KBM-7 (cell line): ENCODE measurements at regions not wholly inside any gene's neighbourhood (a gene's known extent, or its start where the extent isn't known, plus 50 kb on each side); places are given as distances from the start of the nearest gene placed in this dataset.
"Not testable (repeated sequence)": the region's sequence is repeated elsewhere in the genome, so short reads cannot be mapped to it uniquely, and the experiment has no call there.

Experiments
- DNase-seq: peaks from one replicate; pipeline ENCODE4 v3.0.0-alpha.2; 2015
- in situ Hi-C: fragments of 300-500 bp; cut with MboI; formaldehyde crosslinking; loops from 2 replicates; pipeline ENCODE4 v1.14.3; 2020; ENCODE audit warnings: low sequenced_read_pairs, low pct_unique_long_range_greater_than_20kb, mixed read lengths

DNA sequence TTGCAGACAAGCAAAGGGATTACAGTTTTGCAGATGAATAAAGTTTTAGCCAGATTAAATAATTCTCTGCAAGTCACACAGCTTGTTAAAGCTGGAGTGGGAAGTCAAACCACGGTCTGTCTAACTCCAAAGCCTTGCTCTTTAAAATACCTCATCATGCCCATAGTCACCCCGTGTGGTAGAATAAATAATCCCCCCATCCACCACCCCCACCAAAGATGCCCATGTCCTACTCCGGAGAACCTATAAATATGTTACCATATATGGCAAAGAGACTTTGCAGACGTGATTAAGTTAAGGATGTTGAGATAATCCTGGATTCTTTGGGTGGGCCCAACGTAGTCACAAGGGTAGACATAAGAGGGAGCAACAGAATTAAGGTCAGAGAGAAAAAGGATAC, 118.7 kb downstream of the BEND2 start:
- DNase-seq = no peak
- in situ Hi-C loops = no loop called here

DNA sequence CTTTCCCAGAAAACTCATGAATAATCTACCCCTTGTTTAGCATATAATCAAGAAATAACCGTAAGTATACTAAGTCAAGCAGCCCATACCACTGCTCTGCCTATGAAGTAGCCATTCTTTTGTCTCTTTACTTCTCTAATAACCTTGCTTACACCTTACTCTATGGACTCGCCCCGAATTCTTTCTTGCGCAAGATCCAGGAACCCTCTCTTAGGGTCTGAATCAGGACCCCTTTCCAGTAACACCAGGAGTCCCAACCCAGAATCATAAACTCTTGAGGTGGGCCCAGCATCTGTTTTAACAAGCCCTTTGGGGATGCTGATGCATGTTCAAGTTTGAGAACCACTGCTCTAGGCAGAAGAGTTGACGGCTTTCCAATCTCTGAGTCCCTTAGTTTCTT, 119.6 kb downstream of the BEND2 start:
- in situ Hi-C loops = no loop called here
- no peak for DNase-seq

DNA sequence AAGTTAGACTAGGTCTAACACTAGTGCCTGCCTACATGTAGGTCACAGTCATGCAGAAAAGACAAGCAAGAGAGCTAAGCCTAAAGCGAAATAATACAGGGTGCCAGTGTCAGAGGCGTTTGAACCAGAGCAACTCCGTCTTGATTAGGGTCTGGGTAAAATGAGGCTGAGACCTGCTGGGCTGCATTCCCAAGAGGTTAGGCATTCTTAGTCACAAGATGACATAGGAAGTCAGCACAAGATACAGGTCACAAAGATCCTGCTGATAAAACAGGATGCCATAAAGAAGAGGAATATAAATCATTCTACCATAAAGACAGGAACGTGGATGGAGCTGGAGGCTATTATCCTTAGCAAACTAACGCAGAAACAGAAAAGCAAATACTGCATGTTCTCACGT, 120.9 kb downstream of the BEND2 start:
- in situ Hi-C loops = no loop called here
- no peak for DNase-seq

DNA sequence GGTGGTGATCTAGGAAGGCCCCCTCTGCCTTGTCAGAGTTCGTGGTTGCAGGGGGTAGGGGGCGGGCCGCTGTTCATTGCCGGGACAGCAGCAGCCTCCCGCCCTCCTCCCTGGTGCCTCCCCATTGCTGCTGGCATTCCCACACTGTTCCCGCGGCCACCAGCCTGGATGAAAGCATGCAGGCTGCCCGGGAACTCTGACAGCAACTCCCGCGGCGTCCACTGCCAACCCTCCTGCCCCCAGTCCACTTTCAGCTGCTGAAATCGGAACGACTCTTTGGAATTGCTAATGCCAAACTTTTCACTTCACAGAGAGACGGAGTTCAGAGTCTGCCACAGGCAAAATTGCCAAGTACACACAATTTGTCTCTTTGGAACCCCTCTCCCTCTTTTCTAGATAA, 121.9 kb downstream of the BEND2 start:
- in situ Hi-C loops = no loop called here

DNA sequence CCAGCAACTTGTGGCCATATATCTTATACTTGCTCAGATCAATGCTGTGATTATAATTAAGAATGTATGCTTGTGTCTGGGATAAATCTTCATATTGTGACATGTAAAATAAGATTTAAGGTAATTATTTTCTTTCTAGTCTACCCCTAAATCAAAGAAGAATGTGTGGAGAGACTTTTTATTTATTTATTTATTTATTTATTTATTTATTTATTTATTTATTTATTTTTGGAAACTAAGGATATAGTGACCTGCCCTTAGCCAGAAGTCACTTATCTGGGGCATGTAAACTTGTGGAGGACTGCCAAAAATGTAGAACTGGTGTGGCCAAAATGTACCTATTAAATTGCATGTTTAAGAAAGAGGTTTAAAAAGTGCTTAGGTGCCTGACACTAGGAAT, 144.3 kb downstream of the BEND2 start:
- DNase-seq = no peak
- in situ Hi-C loops = no loop called here

More for the DNA sequence above, 121.9 kb downstream of the BEND2 start:
- DNase-seq = no peak

DNA sequence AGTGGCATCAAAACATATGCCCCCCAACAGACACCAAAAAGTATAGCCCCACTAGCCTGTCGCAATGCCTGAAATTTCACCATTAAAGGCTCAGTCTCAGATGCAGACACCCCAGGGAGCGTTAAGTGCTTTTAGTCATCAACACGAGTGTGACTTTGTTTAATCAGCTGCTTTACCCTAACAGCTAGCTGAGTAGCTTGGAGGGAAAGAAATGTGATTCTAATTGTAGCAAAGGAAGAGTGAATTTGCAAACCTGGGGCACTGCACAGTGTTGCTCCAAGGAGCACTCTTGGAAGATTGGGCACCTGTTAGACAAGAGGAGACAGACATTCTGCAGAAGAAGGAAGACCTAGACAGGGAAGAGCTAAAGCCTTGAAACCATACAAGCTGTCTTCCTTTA, 145.1 kb downstream of the BEND2 start:
- no peak for DNase-seq
- in situ Hi-C loops = no loop called here

DNA sequence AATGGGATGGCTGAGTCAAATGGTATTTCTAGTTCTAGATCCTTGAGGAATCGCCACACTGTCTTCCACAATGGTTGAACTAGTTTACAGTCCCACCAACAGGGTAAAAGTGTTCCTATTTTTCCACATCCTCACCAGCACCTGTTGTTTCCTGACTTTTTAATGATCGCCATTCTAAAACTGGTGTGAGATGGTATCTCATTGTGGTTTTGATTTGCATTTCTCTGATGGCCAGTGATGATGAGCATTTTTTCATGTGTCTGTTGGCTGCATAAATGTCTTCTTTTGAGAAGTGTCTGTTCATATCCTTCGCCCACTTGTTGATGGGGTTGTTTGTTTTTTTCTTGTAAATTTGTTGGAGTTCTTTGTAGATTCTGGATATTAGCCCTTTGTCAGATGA, 152.6 kb downstream of the BEND2 start:
- in situ Hi-C loops = not testable (repeated sequence)

DNA sequence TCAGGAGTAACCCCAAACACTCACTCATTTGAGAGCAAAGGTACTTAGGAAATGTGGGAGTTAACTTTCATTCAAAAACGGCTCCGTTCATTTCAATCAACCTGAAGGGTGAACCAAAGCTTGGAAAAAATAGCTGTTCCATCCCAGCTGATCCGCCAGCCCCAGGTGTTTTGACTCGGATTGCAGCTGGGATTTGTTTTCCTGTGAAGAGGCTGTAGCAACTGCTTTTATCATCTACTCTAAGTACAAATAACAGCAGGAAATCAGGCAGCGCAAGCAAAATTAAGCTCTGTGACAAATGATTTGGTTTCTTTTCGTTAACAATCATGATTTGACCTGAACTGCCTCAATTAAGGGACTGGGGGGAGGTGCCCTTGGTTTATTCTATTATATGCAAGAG, 154.7 kb downstream of the BEND2 start:
- DNase-seq = no peak
- in situ Hi-C loops = no loop called here

More for the DNA sequence above, 152.6 kb downstream of the BEND2 start:
- not testable (repeated sequence) for DNase-seq

DNA sequence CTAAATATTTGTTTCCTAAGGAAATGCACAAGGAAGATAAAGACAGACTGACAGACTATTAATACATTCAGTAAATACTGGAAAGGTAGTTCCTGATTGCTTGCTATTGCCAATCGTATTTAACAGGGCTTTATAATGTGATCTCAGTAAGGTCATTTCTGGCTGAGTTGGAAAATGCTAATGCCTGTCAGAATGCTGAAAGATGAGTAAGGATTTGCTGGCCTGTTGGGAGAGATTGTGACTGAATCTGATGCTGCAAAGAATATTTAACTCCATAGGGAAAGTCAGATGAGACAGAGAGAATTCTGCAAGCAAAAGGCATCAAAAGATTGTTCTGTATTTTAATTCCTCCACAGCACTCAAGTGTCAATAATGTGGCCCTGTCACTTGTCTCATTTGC, 169.0 kb downstream of the BEND2 start:
- in situ Hi-C loops = no loop called here
- DNase-seq = no peak

DNA sequence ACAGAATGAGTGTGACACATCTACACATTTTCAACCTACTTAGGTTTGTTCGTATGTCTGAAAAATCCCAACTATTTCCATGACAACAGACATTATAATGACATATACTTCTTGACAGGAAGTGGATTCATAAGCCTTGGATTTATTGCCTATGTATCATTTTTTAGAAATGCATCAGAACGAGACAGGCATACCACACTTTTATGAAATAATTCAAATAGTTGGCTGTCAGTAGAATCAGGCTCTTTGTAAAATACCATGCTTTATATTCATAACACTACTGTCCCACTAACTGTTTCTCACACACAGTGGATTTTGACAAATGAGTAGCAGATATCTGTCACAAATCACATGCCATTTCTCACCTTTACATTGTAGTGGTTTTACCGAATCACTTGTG, 173.2 kb downstream of the BEND2 start:
- in situ Hi-C loops = no loop called here
- no peak for DNase-seq

DNA sequence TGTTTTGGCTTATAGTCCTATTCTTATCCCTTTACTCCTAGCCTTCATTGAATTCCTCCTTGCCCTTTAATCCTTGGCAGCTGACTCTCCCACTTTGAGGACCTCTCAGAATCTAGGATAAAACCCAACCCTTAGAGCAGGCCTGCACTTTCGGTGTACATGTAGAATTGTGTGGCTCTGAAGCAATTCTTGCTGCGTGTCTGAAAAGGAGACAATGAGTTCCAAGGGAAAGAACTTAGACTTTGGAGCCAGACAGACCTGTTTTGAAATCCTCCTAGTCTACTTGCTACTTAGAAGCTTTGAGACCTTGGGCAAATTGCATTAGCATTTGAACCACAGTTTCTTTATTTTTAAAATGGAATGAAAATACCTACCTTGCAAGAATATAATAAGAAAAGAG, 175.2 kb downstream of the BEND2 start:
- no peak for DNase-seq
- in situ Hi-C loops = no loop called here

DNA sequence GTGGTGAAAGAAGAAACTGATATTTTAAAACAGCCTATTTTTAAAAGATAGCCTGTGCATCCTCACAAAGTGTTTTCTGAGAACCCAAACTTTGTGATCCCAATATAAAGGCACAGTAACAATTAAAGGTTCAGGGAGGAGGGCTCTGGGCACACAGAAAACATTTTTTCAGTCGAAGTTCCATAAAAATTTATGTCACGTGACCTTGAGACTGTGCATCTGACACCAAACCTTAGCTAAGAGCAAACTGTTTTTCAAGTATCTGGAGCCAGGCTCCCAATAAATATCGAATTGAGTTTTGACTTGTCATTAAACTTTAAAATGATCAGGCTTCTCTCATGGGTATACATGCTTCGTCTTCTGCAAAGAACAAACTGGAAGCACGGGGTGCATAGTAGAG, 177.9 kb downstream of the BEND2 start:
- DNase-seq = no peak
- in situ Hi-C loops = no loop called here

DNA sequence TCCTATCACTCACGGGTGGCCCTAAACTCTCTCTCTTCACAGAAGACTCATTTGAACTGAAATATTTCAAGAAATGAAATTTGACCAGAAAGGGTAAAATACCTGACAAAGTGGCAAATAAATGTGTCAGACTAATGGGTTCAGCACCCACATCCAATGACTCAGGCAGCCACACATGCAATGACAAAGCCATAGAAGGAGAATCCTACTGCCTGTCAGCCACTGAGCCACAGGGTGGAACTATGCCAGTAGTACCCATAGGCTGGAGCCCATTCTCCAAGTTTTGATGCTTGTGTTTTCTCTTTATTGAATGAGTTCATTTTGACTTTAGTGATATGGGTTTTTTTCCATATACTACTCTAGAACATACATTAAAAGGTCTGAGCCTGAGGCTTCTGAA, 179.0 kb downstream of the BEND2 start:
- DNase-seq = no peak
- in situ Hi-C loops = no loop called here

DNA sequence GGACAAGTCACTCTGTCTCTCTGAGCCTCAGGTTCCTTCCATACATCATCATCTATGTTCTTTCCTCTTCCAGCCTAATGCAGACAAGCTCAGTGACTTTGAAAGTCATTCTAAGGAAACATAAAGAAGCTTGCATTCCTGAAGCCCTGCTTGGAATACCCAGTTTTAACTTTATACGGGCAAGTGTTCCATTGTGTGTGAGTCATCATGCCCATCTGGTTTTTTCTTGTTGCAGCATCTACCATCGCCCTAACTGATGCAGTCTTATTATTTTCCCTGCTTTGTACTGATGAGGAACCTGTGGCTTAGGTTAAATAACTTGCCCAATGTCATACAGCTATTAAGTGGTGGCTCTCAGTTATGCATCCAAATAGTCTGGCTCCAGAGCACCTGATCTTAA, 177.9 kb upstream of the RAI2 start:
- DNase-seq = no peak
- in situ Hi-C loops = no loop called here

DNA sequence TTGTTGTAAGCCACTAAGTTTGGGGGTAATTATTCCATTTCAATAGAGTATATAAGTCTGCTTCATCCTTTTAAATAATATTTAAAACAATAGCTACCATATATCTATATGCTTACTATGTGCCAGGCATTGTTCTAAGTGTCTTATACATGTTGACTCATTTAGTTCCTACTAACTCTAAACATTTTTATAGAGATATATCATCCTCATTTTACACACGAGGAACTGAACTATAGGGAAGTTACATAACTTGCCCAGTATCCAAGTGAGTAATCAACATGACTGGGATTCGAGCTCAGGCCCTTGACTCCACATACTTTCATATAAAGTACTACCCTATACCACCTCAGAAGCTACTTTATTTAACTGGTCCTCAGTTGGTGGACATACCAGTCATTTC, 175.3 kb upstream of the RAI2 start:
- no peak for DNase-seq
- in situ Hi-C loops = no loop called here

DNA sequence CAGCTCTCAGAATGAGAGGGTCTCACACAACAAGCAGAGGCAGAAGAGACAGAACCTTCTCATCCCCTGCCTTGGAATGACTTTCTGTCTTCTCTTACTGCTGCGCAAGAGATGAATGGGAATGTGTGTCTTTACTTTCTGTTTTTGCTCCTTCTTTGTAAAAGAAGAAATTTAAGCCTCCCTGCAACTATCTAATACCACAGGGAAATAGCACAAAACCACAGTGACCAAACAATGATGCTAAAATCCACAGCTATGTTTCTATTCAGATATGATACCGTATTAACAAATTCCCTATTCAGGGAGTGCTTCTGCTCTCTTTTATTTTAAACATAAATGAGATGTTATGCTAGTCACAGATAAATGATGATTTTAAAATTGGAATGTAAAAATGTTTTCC, 173.8 kb upstream of the RAI2 start:
- in situ Hi-C loops = no loop called here
- no peak for DNase-seq

DNA sequence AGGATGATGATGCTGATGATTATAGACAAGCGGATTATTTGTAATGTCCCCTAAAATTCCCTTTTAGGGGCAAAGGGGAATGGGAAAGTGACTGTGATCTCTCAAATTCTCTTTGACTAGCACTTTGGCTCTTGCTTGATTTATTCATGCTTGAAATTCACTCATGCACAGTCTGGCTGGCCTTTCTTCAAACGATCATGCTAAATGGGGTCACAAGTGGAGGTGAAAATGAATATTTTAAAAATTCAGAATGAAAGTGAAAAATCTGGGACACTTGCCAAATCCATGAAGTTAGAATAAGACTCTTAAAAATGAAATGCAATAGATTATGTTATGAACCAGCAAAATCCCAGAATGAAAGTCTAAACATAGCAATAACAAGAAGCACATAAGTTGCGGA, 173.4 kb upstream of the RAI2 start:
- in situ Hi-C loops = no loop called here
- DNase-seq = no peak

DNA sequence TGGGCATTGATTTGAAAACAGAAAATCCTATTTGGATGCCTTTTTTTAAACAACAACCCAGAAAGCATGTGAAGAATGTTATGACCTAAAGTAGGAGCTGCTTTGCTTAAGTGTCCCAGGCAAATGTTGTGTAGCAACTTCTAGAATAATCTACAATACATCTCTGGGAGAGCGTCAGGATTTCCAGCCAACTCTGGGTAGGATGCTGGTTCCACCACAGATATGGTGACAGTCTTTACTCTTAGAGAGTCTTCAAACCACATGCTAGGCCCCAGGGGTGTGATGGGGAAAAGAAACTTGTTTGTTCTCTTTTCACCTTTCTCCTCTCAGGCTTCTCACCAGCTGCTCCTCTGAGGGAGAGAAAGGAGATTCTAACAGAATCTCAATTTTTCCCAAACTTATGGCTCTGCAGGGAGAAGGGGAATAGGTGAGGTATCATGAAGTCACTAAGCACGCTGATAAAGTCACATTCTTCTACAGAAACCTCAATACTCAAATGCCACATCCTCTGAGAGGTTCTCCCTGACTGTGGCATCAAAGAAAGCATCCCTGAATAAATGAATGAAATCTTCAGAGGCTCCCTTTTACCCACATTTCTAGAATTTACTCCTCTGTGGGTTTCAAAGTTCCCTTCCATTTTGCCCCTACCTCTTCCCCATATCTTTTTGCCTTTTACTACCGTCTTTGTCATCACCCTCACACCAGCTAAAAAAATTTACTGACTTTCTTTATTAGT, 171.6 kb upstream of the RAI2 start:
- DNase-seq = no peak
- in situ Hi-C loops = no loop called here

DNA sequence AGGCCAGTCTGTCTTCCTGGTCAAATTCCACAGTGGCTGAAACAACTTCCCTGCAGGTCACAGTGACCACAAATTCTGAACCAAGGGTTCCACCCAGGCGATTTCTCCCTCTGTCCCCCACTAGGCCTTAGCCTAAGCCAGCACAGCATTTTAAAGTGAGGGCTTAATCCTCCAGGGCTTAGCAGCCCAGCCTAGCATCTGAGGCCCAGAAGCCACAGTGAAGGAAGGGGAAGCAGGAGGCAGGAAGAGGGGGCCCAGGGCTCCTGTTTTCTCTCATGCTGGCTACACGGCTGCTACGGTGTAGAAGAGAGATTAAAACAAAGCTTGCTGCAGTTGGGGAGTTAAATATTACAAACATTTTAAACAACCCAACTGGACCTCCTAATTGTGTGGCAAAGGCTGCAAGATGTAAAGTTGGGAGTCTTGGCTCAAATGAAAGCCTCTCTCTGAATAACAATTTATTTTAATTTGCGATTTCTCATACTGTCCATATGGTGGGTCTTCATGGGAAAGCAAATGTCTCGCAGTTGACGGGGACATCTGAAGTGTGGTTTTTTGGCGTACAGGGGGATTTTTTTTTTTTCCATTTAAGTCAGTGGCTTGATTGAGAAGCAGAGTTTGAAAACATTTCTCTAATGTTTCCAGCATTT, 170.8 kb upstream of the RAI2 start:
- no peak for DNase-seq
- in situ Hi-C loops = no loop called here

DNA sequence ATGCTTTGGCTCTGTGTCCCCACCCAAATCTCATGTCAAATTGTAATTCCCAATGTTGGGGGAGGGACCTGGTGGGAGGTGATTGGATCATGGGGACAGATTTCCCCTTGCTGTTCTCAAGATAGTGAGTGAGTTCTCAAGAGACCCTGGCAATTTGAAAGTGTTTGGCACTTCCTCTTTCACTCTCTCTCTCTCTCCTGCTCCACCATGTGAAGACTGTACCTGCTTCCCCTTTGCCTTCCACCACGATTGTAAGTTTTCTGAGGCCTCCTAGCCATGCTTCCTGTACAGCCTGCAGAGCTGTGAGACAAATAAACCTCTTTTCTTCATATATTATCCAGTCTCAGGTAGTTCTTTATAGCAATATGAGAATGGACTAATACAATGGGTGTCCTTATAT, 169.6 kb upstream of the RAI2 start:
- in situ Hi-C loops = not testable (repeated sequence)
- DNase-seq = peak; percentile 24

DNA sequence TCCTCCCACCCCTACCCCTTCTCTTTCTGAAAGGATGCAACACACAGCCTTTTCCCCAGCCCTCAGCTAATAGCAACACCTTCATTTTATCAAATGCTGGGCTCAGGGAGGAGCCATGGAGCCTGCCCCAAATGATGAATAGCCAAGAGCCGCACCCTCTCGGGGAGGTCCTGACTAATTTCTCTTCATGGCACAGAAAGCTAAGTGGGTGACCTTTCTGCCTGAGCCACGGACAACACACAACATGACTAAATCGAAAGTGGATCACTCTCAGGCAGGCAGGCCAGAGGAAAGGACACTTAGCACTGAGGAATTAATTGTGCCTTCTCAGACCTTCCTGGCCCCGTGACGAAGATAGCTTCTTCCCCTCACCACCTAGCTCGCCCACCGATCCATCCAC, 165.1 kb upstream of the RAI2 start:
- no peak for DNase-seq
- in situ Hi-C loops = no loop called here
